ENCODE measurements at regions not wholly inside any gene's neighbourhood (a gene's known extent, or its start where the extent isn't known, plus 50 kb on each side); places are given as distances from the start of the nearest gene placed in this dataset.
"Not testable (repeated sequence)": the region's sequence is repeated elsewhere in the genome, so short reads cannot be mapped to it uniquely, and the experiment has no call there.

GRCh38 chr11:11724994-11725393 is 103.2 kb upstream of the GALNT18 start:
- DNase-seq, result no peak
- Histone ChIP-seq H3K4me1 (no peaks in the 10 kb centered on the region), H3K4me3 (replicated peaks in 1 of 3) (no peak overlapping the region), H3K36me3 (no peaks in the 10 kb centered on the region), H3K27me3 (no peaks in the 10 kb centered on the region), H3K27ac (no peak overlapping the region), H3K9me3 (no peaks in the 10 kb centered on the region)
- WGBS, 2 donors, result 88% methylated on average over 2 of the region's 2 CpGs
- intact Hi-C loops (cut with DNase I), result no loop called here
- TF ChIP-seq, protein P1, sequence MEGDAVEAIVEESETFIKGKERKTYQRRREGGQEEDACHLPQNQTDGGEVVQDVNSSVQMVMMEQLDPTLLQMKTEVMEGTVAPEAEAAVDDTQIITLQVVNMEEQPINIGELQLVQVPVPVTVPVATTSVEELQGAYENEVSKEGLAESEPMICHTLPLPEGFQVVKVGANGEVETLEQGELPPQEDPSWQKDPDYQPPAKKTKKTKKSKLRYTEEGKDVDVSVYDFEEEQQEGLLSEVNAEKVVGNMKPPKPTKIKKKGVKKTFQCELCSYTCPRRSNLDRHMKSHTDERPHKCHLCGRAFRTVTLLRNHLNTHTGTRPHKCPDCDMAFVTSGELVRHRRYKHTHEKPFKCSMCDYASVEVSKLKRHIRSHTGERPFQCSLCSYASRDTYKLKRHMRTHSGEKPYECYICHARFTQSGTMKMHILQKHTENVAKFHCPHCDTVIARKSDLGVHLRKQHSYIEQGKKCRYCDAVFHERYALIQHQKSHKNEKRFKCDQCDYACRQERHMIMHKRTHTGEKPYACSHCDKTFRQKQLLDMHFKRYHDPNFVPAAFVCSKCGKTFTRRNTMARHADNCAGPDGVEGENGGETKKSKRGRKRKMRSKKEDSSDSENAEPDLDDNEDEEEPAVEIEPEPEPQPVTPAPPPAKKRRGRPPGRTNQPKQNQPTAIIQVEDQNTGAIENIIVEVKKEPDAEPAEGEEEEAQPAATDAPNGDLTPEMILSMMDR (IDR thresholded peaks at IDR 0.05), result no peak
- no peak for TF ChIP-seq POLR2A (IDR thresholded peaks at IDR 0.05)

DNA sequence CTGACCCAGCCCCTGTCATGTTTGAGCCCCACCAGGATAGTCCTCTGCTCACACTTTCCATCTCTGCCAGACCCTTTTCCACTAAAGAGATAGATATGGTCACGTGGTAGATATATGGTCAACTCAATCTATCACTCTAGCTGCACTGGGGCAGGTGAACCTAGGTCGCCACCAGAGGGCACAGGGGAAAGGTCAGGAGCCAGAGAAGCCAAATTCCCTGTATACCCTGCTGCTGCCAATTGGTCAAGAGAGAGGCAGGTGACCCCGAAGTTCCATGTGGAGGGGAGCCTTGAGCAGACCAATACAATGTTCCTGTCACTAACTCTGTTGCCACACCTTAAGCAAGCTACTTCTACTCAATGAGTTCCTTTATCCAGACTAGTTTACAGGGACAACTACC is 101.1 kb upstream of the GALNT18 start:
- no peak overlapping the region for H3K27ac ChIP-seq
- H3K4me3 ChIP-seq (replicated peaks in 1 of 3), result no peak overlapping the region
- H3K27me3 ChIP-seq, result no peaks in the 10 kb centered on the region
- no peak for TF ChIP-seq POLR2A (IDR thresholded peaks at IDR 0.05)
- TF ChIP-seq, protein P1 (IDR thresholded peaks at IDR 0.05), result no peak
- intact Hi-C loops (cut with DNase I), result no loop called here
- 91 to 94% methylated on average over 3 of the region's 3 CpGs for WGBS, 2 donors
- DNase-seq, result no peak
- no peaks in the 10 kb centered on the region for H3K4me1 ChIP-seq
- no peaks in the 10 kb centered on the region for H3K36me3 ChIP-seq
- H3K9me3 ChIP-seq, result no peaks in the 10 kb centered on the region

DNA sequence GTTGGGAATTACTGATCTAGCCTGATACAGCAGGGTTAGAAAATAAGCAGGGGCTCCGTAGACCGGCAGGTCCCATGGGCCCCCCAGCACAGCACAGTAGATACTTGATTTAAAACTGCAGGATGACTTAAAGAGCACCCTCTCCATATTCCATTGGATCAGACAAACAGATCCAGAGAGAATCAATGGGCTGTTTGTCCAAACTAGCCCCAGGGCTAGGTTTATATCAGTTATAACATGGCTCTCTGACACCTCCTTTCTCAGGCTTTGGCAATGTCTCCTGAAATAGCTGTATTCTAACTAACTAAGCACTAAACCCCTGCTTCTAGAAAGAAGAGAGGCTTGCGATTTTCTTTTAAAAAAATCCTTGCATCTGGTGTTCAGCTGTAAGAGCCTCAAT is 100.4 kb upstream of the GALNT18 start:
- Histone ChIP-seq H3K4me1 (no peaks in the 10 kb centered on the region), H3K4me3 (replicated peaks in 1 of 3) (no peak overlapping the region), H3K27me3 (no peaks in the 10 kb centered on the region), H3K9me3 (no peaks in the 10 kb centered on the region), H3K36me3 (no peaks in the 10 kb centered on the region), H3K27ac (no peak overlapping the region)
- no peak for DNase-seq
- TF ChIP-seq, protein P1 (IDR thresholded peaks at IDR 0.05), result no peak
- no peak for TF ChIP-seq POLR2A (IDR thresholded peaks at IDR 0.05)
- 89 to 98% methylated on average over 3 of the region's 3 CpGs for WGBS, 2 donors
- intact Hi-C loops (cut with DNase I), result no loop called here

DNA sequence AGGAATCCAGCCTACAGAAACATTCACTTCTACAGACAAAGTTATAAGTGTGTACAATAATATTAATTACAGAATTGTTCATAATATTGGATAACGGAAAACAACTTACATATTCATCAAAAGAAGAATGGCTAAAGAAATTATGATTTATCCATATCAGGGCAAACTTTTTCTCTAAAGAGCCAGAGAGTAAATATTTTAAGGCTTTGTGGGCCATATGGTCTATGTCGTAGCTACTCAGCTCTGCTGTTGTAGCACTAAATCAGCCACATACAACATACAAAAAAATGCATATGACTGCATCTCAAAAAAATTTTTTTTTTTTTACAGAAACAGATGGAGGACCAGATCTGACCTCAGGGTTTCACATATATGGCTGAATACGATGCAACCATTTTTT is 96.7 kb upstream of the GALNT18 start:
- Histone ChIP-seq H3K36me3 (no peaks in the 10 kb centered on the region), H3K27ac (no peak overlapping the region), H3K9me3 (no peaks in the 10 kb centered on the region), H3K4me3 (replicated peaks in 1 of 3) (no peak overlapping the region), H3K27me3 (no peaks in the 10 kb centered on the region), H3K4me1 (no peaks in the 10 kb centered on the region)
- TF ChIP-seq, protein P1 (IDR thresholded peaks at IDR 0.05), result no peak
- no peak for TF ChIP-seq POLR2A (IDR thresholded peaks at IDR 0.05)
- 81 to 83% methylated on average over 3 of the region's 3 CpGs for WGBS, 2 donors
- intact Hi-C loops (cut with DNase I), result no loop called here
- no peak for DNase-seq

DNA sequence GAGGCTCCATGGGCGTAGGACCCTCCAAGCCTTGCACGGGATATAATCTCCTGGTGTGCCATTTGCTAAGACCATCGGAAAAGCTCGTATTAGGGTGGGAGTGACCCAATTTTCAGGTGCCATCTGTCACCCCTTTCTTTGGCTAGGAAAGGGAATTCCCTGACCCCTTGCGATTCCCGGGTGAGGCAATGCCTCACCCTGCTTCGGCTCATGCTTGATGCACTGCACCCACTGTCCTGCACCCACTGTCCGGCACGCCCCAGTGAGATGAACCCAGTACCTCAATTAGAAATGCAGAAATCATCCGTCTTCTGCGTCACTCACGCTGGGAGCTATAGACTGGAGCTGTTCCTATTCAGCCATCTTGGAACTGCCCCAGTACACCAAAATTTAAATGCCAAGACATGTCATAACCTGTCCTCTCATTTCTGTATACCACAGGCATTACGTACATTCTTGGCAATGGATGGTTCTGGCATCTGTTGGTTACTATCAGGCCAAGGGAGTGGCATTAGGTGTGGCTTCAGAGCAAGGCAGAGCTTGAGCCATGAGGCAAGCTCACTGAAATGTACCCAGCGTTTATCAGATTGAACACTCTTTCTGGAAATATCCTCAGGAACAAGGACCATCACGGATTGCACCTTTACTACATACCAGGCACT is 95.4 kb upstream of the GALNT18 start:
- no peak overlapping the region for H3K4me3 ChIP-seq (replicated peaks in 1 of 3)
- no peak for DNase-seq
- H3K27ac ChIP-seq, result no peak overlapping the region
- TF ChIP-seq POLR2A (IDR thresholded peaks at IDR 0.05), result no peak
- TF ChIP-seq, protein P1 (IDR thresholded peaks at IDR 0.05), result no peak
- H3K9me3 ChIP-seq, result no peaks in the 10 kb centered on the region
- intact Hi-C loops (cut with DNase I), result no loop called here
- 94 to 98% methylated on average over 15 of the region's 15 CpGs for WGBS, 2 donors
- no peaks in the 10 kb centered on the region for H3K27me3 ChIP-seq
- no peaks in the 10 kb centered on the region for H3K4me1 ChIP-seq
- H3K36me3 ChIP-seq, result no peaks in the 10 kb centered on the region

- H3K9me3 ChIP-seq; H3K4me3 ChIP-seq (replicated peaks in 1 of 3); intact Hi-C loops (cut with DNase I); DNase-seq; H3K4me1 ChIP-seq; H3K27ac ChIP-seq; H3K27me3 ChIP-seq; H3K36me3 ChIP-seq: not testable (repeated sequence)
- 81 to 91% methylated on average over 1 of the region's 1 CpG for whole genome bisulfite sequencing, 2 donors
Observed at GRCh38 chr11:11715075-11715474, 93.3 kb upstream of the GALNT18 start.

Data from thyroid gland (tissue), 4 donors.